ENCODE measurements at regions not wholly inside any gene's neighbourhood (a gene's known extent, or its start where the extent isn't known, plus 50 kb on each side); places are given as distances from the start of the nearest gene placed in this dataset.

DNA sequence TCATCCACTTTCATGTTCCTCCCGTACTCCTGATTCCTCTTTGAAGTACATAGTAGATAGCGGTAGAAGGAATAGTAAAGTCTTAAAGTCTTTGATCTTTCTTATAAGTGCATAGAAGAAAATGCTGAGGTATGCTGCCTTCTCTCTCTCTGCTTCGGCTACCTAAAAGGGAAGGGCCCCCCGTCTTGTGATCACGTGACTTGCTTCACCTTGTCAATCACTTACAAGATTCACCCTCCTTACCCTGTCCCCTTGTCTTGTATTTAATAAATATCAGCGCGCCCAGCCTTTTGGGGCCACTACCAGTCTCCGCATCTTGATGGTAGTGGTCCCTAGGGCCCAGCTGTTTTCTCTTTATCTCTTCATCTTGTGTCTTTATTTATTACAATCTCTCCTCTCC lies 932.2 kb upstream of the FANCL start (continued):
- TF ChIP-seq CHD7 (IDR thresholded peaks at IDR 0.05; ENCODE audit: insufficient replicate concordance, low read length) (no peak), CBX5 (IDR thresholded peaks at IDR 0.05; ENCODE audit: low read depth, low read length) (no peak)
- TF ChIP-seq, protein P1, sequence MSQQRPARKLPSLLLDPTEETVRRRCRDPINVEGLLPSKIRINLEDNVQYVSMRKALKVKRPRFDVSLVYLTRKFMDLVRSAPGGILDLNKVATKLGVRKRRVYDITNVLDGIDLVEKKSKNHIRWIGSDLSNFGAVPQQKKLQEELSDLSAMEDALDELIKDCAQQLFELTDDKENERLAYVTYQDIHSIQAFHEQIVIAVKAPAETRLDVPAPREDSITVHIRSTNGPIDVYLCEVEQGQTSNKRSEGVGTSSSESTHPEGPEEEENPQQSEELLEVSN (IDR thresholded peaks at IDR 0.05) = no peak
